Vagina (tissue), 2 donors: ENCODE measurements at regions not wholly inside any gene's neighbourhood (a gene's known extent, or its start where the extent isn't known, plus 50 kb on each side); places are given as distances from the start of the nearest gene placed in this dataset.

Source experiments
- DNase-seq, 2 donors: peaks; one replicate each; pipeline ENCODE4 v3.0.0-alpha.2; 2017; ENCODE audit errors: extremely low spot score in 2 of 2
- H3K27ac ChIP-seq: fragments of 200-600 bp; sonication (generic); one replicate; pipeline ENCODE4 v1.5.1; 2019
- H3K27me3 ChIP-seq: fragments of 200-600 bp; sonication (generic); one replicate; pipeline ENCODE4 v1.5.1; 2019
- H3K36me3 ChIP-seq, 2 donors: fragments of 200-600 bp; sonication (generic); one replicate each; pipeline ENCODE4 v1.5.1; 2017 to 2019
- H3K4me1 ChIP-seq: fragments of 200-600 bp; sonication (generic); one replicate; pipeline ENCODE4 v1.5.1; 2019
- H3K4me3 ChIP-seq, 2 donors: fragments of 200-600 bp; sonication (generic); 1 replicate in 1 of 2; 2 replicates in 1 of 2; pipeline ENCODE4 v1.5.1; 2016 to 2019
- H3K9me3 ChIP-seq: fragments of 200-600 bp; sonication (generic); one replicate; pipeline ENCODE4 v1.5.1; 2019
- POLR2A ChIP-seq, 2 donors: fragments of 450-650 bp; IDR thresholded peaks; one replicate each; pipeline ENCODE4 v1.6.1; 2017; ENCODE audit warnings: antibody characterized with exemption in 2 of 2, mild to moderate bottlenecking in 2 of 2, moderate library complexity in 2 of 2
- POLR2AphosphoS5 ChIP-seq, 2 donors: sonication (generic); formaldehyde crosslinking; IDR thresholded peaks; one replicate each; pipeline ENCODE4 v1.9.0; 2017; ENCODE audit warnings: antibody characterized with exemption in 2 of 2, mild to moderate bottlenecking in 2 of 2, low read depth in 1 of 2; ENCODE audit not compliant: insufficient read depth in 1 of 2
- intact Hi-C: fragments of 100-400 bp; cut with DNase I; formaldehyde crosslinking; loops from one replicate; pipeline ENCODE4 v1.15.1; 2023
- TF ChIP-seq, protein P1 (sequence below), 3 experiments: fragments of 450-650 bp in 2 of 3; fragments of 200-600 bp in 1 of 3; sonication (generic) in 1 of 3; IDR thresholded peaks; one replicate each; pipeline ENCODE4 v1.5.1; 2017 to 2019; ENCODE audit warnings: antibody characterized with exemption in 3 of 3, mild to moderate bottlenecking in 2 of 3, moderate library complexity in 2 of 3

DNA sequence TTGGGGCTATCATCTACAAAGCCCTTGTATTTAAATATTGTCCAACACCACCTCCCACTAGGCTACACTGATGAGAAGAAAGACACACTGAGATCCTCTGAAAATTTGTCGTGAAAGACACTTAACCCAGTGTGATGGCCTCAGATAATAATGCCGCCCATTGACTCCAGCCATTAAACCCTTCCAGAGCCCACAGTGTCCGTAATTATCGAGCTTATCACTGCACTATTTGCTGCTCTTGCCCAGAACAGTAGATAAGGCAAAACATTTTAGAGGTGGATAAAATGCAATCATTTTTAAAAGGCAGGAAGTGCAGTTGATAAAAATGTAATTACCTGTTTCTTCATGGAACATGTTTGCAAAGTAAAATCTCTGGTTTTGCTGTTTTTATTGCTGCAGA lies 121.3 kb upstream of the DDX18 start:
- H3K9me3 ChIP-seq = no peaks in the 10 kb centered on the region
- H3K4me1 ChIP-seq = no peaks in the 10 kb centered on the region
- no peak overlapping the region for H3K4me3 ChIP-seq
- no peaks in the 10 kb centered on the region for H3K27me3 ChIP-seq
- intact Hi-C loops = loop anchor here (5.0 kb wide), 1 partner anchor 1229 kb away; no protein-coding TSS in a partner anchor
- TF ChIP-seq POLR2A (IDR thresholded peaks at IDR 0.05) (no peak), POLR2AphosphoS5 (IDR thresholded peaks at IDR 0.05; ENCODE audit: insufficient read depth in 1 of 2, low read depth in 1 of 2) (no peak)
- TF ChIP-seq, protein P1, sequence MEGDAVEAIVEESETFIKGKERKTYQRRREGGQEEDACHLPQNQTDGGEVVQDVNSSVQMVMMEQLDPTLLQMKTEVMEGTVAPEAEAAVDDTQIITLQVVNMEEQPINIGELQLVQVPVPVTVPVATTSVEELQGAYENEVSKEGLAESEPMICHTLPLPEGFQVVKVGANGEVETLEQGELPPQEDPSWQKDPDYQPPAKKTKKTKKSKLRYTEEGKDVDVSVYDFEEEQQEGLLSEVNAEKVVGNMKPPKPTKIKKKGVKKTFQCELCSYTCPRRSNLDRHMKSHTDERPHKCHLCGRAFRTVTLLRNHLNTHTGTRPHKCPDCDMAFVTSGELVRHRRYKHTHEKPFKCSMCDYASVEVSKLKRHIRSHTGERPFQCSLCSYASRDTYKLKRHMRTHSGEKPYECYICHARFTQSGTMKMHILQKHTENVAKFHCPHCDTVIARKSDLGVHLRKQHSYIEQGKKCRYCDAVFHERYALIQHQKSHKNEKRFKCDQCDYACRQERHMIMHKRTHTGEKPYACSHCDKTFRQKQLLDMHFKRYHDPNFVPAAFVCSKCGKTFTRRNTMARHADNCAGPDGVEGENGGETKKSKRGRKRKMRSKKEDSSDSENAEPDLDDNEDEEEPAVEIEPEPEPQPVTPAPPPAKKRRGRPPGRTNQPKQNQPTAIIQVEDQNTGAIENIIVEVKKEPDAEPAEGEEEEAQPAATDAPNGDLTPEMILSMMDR (IDR thresholded peaks at IDR 0.05) = no peak
- DNase-seq = no peak
- H3K27ac ChIP-seq = no peak overlapping the region
- H3K36me3 ChIP-seq = no peaks in the 10 kb centered on the region

DNA sequence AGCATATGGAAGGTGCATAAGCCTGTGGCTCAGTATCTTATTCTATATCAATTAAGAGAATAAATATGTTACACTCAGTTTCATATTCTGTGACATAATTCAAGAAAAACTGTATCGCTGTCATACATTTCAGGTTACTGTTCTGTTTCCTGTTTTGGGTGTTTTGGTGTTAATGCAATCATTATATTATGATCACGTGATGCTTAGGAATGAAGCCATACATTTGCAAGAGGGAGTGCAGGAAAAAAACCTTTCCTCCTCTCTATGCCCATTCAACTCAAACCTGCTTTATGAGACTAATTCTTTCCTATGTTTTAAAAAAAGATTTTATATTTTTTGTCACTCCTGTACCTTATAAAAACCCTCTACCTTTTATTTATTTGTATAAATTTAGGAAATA lies 120.8 kb upstream of the DDX18 start:
- no peaks in the 10 kb centered on the region for H3K36me3 ChIP-seq
- no peaks in the 10 kb centered on the region for H3K9me3 ChIP-seq
- H3K4me1 ChIP-seq = no peaks in the 10 kb centered on the region
- no peak for DNase-seq
- no peak overlapping the region for H3K27ac ChIP-seq
- intact Hi-C loops = loop anchor here (5.0 kb wide), 1 partner anchor 1229 kb away; no protein-coding TSS in a partner anchor
- TF ChIP-seq POLR2AphosphoS5 (IDR thresholded peaks at IDR 0.05; ENCODE audit: insufficient read depth in 1 of 2, low read depth in 1 of 2) (no peak), POLR2A (IDR thresholded peaks at IDR 0.05) (no peak)
- TF ChIP-seq, protein P1 (IDR thresholded peaks at IDR 0.05) = no peak
- no peaks in the 10 kb centered on the region for H3K27me3 ChIP-seq
- no peak overlapping the region for H3K4me3 ChIP-seq

DNA sequence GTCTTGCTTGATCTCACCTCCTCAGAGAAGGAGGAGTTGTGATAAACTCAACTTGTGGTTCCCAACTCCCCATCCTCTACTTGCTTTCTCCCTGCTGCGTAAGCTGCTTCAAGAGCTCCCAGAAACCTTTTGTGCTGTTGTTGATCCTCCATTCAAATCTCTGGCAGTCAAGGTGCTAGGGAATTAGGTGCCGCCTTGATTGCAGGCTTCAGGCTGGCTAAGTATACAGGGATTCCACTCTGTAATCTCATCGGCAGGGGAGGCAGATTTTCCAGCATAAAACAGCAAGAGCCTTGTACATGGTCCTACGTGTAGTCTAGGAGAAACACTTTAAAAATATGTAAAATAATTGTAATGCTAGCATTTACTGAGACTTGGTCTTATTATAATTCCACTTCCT lies 116.2 kb upstream of the DDX18 start:
- Histone ChIP-seq H3K27ac (no peak overlapping the region), H3K36me3 (no peaks in the 10 kb centered on the region), H3K9me3 (no peaks in the 10 kb centered on the region), H3K27me3 (no peaks in the 10 kb centered on the region), H3K4me3 (no peak overlapping the region), H3K4me1 (no peaks in the 10 kb centered on the region)
- no peak for DNase-seq
- TF ChIP-seq POLR2A (IDR thresholded peaks at IDR 0.05) (no peak), POLR2AphosphoS5 (IDR thresholded peaks at IDR 0.05; ENCODE audit: insufficient read depth in 1 of 2, low read depth in 1 of 2) (no peak)
- TF ChIP-seq, protein P1 (IDR thresholded peaks at IDR 0.05) = no peak
- intact Hi-C loops = no loop called here

DNA sequence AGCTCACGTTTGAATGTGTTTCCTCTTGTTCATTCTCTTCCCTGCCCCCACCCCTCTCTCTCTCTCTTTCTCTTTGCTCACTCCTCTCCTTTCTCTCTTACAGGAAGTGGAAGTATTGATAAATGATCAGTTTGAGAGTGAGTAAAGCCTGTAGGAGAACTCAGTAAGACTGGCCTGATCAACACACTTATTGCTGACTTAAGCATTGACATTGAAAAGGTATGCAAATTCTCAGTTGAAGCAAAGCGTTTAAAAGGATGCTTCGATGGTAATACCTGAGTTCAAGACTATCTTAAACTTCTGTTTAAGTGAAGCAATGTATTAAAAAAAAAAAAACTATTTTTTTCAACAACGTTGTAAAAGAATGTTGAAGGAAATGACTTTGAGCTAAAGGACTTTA lies 115.7 kb upstream of the DDX18 start:
- H3K9me3 ChIP-seq = no peaks in the 10 kb centered on the region
- no peak for DNase-seq
- H3K27ac ChIP-seq = no peak overlapping the region
- no peaks in the 10 kb centered on the region for H3K36me3 ChIP-seq
- no peak overlapping the region for H3K4me3 ChIP-seq
- no peaks in the 10 kb centered on the region for H3K4me1 ChIP-seq
- H3K27me3 ChIP-seq = no peaks in the 10 kb centered on the region
- intact Hi-C loops = no loop called here
- no peak for TF ChIP-seq POLR2A (IDR thresholded peaks at IDR 0.05)
- TF ChIP-seq POLR2AphosphoS5 (IDR thresholded peaks at IDR 0.05; ENCODE audit: insufficient read depth in 1 of 2, low read depth in 1 of 2) = no peak
- TF ChIP-seq, protein P1 (IDR thresholded peaks at IDR 0.05) = no peak

DNA sequence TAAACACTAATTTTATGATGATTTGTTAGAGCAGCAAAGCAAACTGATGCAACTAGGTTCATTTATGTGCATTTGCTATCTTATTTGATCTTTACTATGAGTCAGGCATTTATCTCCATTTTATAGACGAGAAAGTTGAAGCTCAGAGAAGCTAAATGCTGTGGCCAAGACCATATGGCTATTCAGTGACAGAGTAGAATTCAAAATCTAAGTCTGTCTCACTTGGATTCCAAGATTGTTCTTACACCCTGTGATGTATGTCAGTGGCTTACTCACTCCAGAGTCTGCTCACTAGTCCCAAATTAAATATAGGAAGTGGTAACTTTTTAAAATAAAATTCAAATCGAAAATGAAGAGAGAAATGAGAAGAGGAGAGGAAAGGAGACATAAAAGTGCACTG lies 114.0 kb upstream of the DDX18 start:
- Histone ChIP-seq H3K9me3 (no peaks in the 10 kb centered on the region), H3K27me3 (no peaks in the 10 kb centered on the region), H3K4me3 (no peak overlapping the region), H3K27ac (no peak overlapping the region), H3K4me1 (no peaks in the 10 kb centered on the region), H3K36me3 (no peaks in the 10 kb centered on the region)
- no peak for DNase-seq
- TF ChIP-seq, protein P1 (IDR thresholded peaks at IDR 0.05) = no peak
- TF ChIP-seq POLR2AphosphoS5 (IDR thresholded peaks at IDR 0.05; ENCODE audit: insufficient read depth in 1 of 2, low read depth in 1 of 2) = no peak
- TF ChIP-seq POLR2A (IDR thresholded peaks at IDR 0.05) = no peak
- intact Hi-C loops = no loop called here
